ENCODE measurements at regions not wholly inside any gene's neighbourhood (a gene's known extent, or its start where the extent isn't known, plus 50 kb on each side); places are given as distances from the start of the nearest gene placed in this dataset.

DNA sequence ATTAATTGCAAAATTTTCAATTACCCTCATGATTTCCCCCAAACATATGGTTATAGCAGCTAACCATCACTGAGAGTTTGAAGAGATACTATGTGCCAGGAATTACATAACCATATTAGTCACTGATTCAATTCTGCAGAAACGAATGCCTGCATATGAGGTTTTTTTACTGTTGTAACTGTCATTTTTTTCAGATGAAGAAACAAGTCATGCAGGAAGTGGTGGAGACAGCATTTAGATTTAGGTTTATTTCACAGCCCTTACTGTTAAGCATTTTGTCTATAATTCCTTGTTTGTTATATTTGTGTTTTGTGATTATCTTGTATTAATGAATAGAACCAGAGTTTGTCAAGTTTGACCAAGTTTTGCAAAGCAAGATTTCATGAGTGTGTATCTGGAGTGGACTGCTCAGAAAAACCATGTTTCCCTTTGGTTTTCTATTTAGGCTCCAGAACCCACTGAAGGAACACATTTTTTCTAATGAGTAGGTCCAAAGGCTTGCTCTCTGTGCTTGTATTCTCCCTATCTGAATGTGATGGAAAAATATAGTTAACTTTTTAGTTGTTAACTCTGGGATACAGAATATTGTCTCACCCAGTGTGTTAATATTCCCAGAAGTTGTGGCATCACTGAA, 308.5 kb upstream of the ADAMTS5 start:
- H3K27ac ChIP-seq (ENCODE audit: control insufficient read depth, insufficient read depth, low read length), result peak overlapping the region; percentile 17
- no peaks in the 10 kb centered on the region for H3K36me3 ChIP-seq (ENCODE audit: control insufficient read depth in 2 of 2, extremely low read depth in 1 of 2, insufficient read depth in 2 of 2, low read length in 2 of 2)
- peaks cover 7% of the 10 kb centered on the region for H3K4me1 ChIP-seq (ENCODE audit: control insufficient read depth, extremely low read depth, insufficient read depth, low read length)
- dilution Hi-C loops (cut with MboI; ENCODE audit: extremely low pct_ligation_motif_present, low sequenced_read_pairs), result no loop called here
- TF ChIP-seq EZH2 (IDR thresholded peaks at IDR 0.05; ENCODE audit: low read length), result no peak
- TF ChIP-seq, protein P1, sequence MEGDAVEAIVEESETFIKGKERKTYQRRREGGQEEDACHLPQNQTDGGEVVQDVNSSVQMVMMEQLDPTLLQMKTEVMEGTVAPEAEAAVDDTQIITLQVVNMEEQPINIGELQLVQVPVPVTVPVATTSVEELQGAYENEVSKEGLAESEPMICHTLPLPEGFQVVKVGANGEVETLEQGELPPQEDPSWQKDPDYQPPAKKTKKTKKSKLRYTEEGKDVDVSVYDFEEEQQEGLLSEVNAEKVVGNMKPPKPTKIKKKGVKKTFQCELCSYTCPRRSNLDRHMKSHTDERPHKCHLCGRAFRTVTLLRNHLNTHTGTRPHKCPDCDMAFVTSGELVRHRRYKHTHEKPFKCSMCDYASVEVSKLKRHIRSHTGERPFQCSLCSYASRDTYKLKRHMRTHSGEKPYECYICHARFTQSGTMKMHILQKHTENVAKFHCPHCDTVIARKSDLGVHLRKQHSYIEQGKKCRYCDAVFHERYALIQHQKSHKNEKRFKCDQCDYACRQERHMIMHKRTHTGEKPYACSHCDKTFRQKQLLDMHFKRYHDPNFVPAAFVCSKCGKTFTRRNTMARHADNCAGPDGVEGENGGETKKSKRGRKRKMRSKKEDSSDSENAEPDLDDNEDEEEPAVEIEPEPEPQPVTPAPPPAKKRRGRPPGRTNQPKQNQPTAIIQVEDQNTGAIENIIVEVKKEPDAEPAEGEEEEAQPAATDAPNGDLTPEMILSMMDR (optimal IDR thresholded peaks at IDR 0.05 in 1 of 3, IDR thresholded peaks at IDR 0.05 in 1 of 3, conservative IDR thresholded peaks at IDR 0.05 in 1 of 3; ENCODE audit: extremely low read depth in 1 of 3, insufficient read depth in 2 of 3, low read length in 3 of 3), result no peak
- peak overlapping the region; percentile 74 for H3K4me2 ChIP-seq (ENCODE audit: control insufficient read depth, extremely low read depth, insufficient read depth, low read depth, low read length)
- H3K9me1 ChIP-seq (ENCODE audit: control insufficient read depth, extremely low read depth, insufficient read depth, low read length), result no peaks in the 10 kb centered on the region
- H3K9ac ChIP-seq (ENCODE audit: control insufficient read depth, extremely low read depth, insufficient read depth, low read length), result no peak overlapping the region
- DNase-seq (ENCODE audit: low read depth, low spot score), result no peak
- no peaks in the 10 kb centered on the region for H3K27me3 ChIP-seq (ENCODE audit: control insufficient read depth, extremely low read depth, insufficient read depth, low read length)
- H4K20me1 ChIP-seq (ENCODE audit: control insufficient read depth, extremely low read depth, insufficient read depth, low read length), result no peaks in the 10 kb centered on the region
- H3K4me3 ChIP-seq (ENCODE audit: control insufficient read depth in 2 of 3, extremely low read depth in 1 of 3, insufficient read depth in 2 of 3, low read depth in 1 of 3, low read length in 3 of 3), result no peak overlapping the region
- H3K9me3 ChIP-seq (ENCODE audit: control insufficient read depth, low read depth, low read length), result no peaks in the 10 kb centered on the region
- H3K79me2 ChIP-seq (ENCODE audit: control insufficient read depth, insufficient read depth, low read length), result no peaks in the 10 kb centered on the region
- H2AFZ ChIP-seq (ENCODE audit: control insufficient read depth, low read length), result peak overlapping the region; percentile 63
- FAIRE-seq, result peak; percentile 52

DNA sequence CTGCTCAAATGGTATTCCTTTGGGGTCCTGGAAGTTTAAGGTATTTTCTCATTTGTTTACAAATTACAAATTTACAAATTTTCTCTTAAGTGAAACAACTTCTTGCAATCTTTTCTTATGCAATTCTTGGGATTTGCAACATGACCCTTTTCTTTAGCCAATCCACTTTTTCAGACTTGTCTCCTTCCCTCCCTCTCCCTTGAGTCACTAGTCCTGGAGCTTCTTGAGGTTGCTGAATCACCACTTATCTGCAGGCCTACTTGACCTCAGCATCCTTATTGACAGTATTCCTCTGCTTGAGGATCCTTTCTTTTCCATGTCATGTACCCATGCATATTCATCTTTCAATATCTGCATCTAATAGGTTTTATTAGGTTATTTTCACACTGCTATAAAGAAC, 302.8 kb upstream of the ADAMTS5 start:
- Histone ChIP-seq H3K79me2 (ENCODE audit: control insufficient read depth, insufficient read depth, low read length) (no peaks in the 10 kb centered on the region), H4K20me1 (ENCODE audit: control insufficient read depth, extremely low read depth, insufficient read depth, low read length) (no peaks in the 10 kb centered on the region), H3K4me1 (ENCODE audit: control insufficient read depth, extremely low read depth, insufficient read depth, low read length) (peaks cover 6% of the 10 kb centered on the region), H3K4me3 (ENCODE audit: control insufficient read depth in 2 of 3, extremely low read depth in 1 of 3, insufficient read depth in 2 of 3, low read depth in 1 of 3, low read length in 3 of 3) (no peak overlapping the region), H2AFZ (ENCODE audit: control insufficient read depth, low read length) (no peak overlapping the region), H3K9me1 (ENCODE audit: control insufficient read depth, extremely low read depth, insufficient read depth, low read length) (no peaks in the 10 kb centered on the region), H3K9me3 (ENCODE audit: control insufficient read depth, low read depth, low read length) (no peaks in the 10 kb centered on the region), H3K36me3 (ENCODE audit: control insufficient read depth in 2 of 2, extremely low read depth in 1 of 2, insufficient read depth in 2 of 2, low read length in 2 of 2) (no peaks in the 10 kb centered on the region), H3K27ac (ENCODE audit: control insufficient read depth, insufficient read depth, low read length) (peak overlapping the region; percentile 15), H3K27me3 (ENCODE audit: control insufficient read depth, extremely low read depth, insufficient read depth, low read length) (no peaks in the 10 kb centered on the region), H3K9ac (ENCODE audit: control insufficient read depth, extremely low read depth, insufficient read depth, low read length) (no peak overlapping the region), H3K4me2 (ENCODE audit: control insufficient read depth, extremely low read depth, insufficient read depth, low read depth, low read length) (no peak overlapping the region)
- peak; percentile 54 for DNase-seq (ENCODE audit: low read depth, low spot score)
- dilution Hi-C loops (cut with MboI; ENCODE audit: extremely low pct_ligation_motif_present, low sequenced_read_pairs), result loop anchor here (5.0 kb wide), 1 partner anchor 63 kb away; no protein-coding TSS in a partner anchor
- FAIRE-seq, result peak; percentile 85
- TF ChIP-seq, protein P1 (optimal IDR thresholded peaks at IDR 0.05 in 1 of 3, IDR thresholded peaks at IDR 0.05 in 1 of 3, conservative IDR thresholded peaks at IDR 0.05 in 1 of 3; ENCODE audit: extremely low read depth in 1 of 3, insufficient read depth in 2 of 3, low read length in 3 of 3), result no peak
- TF ChIP-seq EZH2 (IDR thresholded peaks at IDR 0.05; ENCODE audit: low read length), result no peak
